OCI-M2 (cell line): ENCODE measurements at regions not wholly inside any gene's neighbourhood (a gene's known extent, or its start where the extent isn't known, plus 50 kb on each side); places are given as distances from the start of the nearest gene placed in this dataset.
"Not testable (repeated sequence)": the region's sequence is repeated elsewhere in the genome, so short reads cannot be mapped to it uniquely, and the experiment has no call there.

Experiments
- DNase-seq: peaks from one replicate; lab custom pipeline; 2025; ENCODE audit not compliant: unreplicated experiment; lab: John Stamatoyannopoulos, UW

DNA sequence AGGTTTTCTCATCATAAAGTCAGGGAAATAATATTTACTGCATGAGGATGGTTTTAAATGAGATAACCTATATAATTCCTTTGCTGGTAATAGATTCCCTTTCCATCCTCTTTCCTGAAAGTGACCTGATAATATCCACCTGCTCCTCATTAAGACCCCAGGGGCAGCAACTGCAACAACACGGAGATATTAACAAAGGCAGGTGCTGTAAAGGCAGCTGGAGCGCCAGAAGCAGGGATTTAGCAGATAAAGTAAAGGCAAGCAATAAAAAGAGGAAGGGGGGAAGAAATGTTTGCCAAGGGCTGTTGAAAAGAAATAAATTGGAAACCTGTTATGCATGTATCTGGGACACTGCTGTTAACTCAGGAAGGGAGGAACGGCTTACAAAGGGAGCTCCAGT, 472.6 kb upstream of the KLHL29 start:
- no peak for DNase-seq

DNA sequence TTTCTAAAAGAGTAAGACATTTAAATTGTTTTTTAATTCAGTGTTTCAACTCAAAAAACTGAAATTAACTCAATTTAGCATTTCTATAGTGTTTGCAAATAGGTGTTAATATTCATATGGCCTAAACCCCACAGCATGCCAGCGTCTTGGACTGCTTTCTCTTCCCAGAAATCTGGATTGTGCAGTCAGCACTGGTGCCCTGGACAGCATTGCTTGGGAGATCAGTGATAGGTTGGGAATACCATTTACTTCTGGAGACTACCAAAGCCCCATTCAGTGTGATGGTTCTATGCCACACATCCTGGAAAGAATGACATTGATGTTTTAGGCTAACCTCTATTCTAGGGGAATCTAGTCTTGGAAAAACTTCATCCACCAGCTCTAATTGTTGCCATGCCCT, 455.0 kb upstream of the KLHL29 start:
- DNase-seq = no peak

DNA sequence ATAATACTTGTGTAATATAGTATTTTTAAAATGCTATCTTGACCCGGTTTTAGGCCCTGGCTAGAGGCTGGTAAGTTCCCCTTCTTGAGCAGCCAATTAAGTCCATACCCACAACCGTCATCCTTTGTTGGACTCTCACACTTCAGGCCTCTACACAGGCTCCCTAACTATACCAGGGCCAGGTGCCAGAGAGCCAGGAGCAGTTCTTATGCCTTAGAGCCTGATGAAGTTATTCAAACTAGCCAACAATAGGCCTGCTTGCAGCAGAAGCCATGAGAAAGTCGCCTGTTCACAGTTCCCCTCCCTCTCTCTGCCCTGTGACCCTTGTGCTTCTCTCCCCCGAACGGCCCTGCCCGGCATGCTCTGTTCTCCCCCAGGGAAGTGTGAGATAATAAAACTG, 454.2 kb upstream of the KLHL29 start:
- no peak for DNase-seq

DNA sequence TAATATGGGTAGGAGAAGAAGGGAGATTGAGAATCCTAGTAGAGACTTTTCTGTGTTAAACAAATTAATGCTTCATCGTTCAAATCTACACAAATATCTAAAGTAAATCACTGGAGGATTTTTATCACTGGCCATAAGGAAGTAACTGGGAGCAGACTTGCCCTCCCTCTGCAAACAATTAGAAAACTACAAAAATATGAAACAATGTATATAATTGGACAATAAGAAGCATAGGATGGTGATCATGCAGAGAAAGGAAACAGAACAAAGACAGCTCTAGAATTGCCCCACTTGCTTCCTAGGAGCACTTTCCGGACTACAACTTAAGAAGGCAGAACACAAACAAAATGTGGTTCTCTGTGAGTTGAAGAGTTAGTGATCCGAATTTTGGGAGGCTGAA, 452.7 kb upstream of the KLHL29 start:
- no peak for DNase-seq

DNA sequence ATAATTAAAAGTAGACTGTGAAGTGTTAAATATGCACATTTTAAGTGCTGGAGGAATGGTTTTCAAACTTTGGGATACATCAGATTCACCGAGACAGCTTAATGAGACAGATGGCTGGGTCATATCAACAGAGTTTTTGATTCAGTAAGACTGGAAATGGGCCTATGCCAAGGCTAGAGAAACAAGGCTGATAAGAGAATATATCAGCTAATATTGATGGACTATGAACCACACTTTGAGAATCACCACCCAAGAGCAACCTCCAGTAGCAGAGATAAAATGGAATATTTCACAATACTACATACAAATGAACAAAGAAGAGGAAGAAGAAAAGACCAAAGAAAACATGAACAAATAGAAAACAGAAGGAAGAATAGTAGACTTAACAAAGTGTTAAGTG, 450.2 kb upstream of the KLHL29 start:
- no peak for DNase-seq

DNA sequence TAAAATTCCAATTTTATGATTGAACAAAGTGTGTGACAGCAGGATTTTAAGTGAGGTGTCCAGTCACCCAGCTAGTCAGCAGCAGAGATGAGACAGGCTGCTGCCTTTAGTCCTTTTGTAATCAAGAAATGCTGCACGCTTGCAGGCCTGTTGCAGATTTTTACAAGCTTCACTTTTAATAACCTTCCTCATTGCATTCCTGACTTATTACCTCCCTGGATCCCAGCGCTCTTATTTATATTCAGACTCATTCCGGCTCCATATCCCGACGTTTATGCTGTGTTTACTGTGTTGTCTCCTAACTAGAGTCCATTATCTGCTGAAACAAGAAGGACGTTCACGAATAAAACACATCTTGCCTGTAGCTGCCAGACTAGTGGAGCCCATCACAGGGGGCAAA, 442.5 kb upstream of the KLHL29 start:
- no peak for DNase-seq

DNA sequence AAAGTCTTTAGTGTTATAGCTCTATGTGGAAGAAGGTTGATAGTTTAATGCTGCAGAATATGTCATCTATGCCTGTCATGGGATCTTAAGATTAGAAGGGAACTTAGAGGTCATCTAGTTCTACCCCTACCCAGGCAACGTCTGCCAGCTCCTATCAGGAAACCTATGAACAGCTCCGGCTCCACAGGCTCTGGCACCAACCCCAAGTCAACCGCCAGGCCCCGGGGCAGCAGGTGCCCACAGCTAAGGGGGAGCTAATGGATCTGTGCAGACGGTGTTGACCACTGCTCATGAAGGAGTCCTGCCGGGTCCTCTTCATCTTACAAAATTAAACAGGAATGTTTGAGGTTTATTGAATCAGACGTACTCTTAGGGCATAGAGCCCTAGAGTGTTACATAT, 440.8 kb upstream of the KLHL29 start:
- no peak for DNase-seq

DNA sequence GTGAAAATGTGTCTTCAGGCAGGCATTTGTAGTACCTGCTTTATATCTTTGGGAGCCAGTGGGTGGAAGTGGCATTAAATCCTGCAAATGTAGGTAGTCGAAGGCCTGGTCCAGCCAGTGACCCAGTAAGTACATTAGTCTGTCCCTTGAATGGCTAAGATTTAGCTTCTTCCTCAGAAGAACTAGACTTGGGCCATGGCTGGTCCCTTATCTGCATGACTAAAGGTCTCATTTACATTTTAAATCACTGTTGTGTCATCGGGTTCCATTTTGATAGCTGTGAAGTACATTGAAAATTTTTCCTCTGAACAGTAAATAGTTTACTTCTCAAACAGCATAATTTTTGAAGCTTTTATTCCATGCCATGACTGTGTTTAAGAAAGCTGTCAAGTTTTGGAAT, 438.4 kb upstream of the KLHL29 start:
- no peak for DNase-seq

DNA sequence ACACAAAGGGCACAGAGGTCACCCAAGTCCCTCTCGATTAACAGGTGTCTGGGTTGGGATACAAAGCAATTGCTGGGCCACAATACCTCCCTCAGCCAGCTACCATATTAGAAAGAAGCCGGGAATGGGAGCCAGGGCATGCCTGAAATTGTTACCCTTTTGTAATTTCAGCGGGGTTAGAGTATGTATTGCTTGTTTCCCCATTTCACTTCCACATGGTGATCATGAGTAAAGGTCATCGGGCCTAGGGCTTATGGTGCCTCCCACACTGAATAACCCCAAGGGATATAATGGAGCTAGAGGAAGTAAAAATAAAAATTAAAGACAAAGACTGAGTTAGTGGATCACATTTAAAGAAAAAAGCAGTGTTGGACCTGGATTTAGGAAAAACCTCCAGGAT, 437.2 kb upstream of the KLHL29 start:
- no peak for DNase-seq

DNA sequence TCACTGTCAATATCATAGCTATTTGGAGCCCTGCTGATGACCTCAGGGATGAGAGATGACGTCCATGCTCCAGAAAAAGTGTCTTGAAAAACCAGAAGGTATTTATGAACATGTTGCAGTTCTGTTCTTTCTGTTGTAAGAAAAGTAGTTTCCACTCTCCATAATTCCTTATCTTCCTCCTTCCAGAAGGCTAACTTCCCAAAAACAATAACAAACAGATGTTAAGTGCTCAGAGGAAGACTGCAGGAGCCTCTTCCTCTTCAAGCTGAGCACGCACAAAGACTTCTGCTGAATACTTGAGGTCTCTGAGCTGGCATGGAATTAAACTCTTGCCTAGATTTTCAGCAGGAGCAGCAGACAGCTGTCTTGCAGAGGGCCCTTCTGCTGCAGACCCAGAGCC, 434.5 kb upstream of the KLHL29 start:
- no peak for DNase-seq

DNA sequence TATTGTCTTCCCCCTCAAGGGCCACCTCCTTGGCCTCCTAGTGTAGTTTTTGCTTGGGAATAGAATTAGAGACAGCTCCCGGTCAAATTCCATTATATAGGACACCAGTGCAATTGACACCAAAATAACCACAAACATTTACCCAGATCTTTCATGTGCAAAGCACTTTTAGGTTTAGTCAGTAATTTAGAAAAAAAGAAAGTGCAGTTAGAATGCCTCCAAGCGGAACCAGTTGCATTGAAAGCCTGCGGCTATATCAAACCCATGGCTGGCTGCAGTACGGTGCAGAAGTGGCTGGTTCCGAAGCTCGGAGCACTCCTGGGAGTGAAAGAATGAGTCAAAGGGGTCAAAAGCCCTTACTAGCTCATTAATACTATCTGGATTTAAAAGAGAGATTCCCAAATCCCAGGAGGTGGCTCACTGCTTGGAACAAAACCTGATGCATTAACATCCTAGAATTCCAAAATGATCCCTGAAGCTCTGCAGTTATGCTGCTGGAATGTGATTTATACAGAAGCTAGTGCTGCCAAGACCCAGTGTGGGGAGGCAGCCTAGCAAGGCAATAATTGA, 432.2 kb upstream of the KLHL29 start:
- DNase-seq = no peak

DNA sequence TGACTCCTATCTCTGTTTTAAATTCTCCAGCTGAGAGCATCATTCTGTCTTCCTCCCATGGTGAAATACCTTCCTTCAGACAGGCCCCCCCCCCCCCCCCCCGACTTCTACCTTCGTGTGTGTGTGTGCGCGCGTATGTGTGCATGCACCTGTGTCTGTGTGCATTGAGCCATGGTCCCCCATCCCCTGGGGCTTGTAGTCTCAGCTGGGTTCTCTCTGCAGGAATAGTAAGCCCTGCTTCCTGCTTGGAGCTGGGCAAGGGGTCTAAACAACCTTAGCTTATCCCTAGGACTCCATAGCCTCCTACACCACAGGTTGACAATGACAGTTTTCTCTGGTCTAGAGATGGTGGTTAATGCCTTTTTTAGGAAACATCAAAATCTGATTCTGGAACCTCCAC, 427.5 kb upstream of the KLHL29 start:
- DNase-seq = no peak

DNA sequence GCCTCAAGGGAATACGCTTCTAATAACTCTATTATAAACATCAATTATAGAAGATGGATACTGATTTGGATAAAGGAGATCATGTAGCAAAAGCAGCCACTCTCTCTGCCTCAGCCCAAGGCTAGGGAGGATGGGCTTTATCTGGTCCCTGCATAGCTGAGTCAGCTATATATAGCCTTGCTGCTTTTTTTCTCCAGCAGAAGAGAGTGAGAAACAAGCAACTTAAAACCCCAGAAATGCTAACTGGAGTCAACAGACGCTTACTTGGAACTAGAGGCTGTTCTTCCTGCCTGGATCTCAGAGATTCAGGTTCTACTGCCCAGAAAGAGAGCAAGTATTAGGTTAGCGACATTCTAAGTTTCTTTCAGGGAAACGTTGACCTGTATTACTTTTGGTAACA, 426.7 kb upstream of the KLHL29 start:
- DNase-seq = no peak

DNA sequence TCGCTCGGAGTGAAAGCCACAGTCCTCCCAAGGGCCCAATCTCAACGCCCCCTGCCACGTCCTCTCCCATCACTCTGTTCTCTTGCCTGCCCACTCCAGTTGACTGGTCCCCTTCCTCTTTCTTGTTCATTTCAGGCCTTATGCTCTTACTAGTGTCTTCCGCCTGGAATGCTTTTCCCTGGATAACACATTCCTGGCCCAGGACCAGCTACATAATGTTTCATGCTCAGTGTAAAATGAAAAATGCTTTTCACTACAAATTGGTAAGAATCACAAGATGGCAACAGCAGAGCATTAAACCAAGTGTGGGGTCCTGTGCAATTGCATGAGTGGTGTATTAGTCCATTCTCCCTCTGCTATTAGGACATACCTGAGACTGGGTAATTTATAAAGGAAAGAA, 417.2 kb upstream of the KLHL29 start:
- DNase-seq = no peak

DNA sequence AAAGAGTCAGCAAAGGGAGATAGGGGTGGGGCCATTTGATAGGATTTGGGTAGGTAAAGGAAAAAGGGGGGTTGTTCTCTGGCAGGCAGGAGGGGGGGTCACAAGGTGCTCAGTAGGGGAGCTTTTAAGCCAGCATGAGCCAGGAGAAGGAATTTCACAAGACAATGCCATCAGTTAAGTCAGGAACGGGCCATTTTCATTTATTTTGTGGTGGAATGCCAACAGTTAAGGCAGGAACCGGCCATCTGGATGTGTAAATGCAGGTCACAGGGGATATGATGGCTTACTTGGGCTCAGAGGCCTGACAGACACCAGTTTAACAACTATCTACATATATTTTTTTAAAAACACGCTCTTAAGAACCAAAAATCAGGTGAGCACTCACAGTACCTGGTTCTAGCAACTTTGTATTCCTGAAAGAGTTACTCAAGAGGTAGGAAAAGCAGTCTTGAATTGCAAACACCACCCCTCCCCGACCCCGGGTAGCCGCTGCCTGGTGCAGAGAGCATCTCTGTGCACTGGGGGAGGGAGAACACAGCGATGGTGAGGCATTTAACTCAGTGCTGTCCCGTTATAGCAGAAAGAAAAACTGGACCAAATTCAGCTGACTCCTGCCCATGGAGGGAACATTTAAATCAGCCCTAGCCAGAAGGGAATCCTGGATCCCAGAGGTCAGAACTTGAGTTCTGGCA, 414.5 kb upstream of the KLHL29 start:
- no peak for DNase-seq

DNA sequence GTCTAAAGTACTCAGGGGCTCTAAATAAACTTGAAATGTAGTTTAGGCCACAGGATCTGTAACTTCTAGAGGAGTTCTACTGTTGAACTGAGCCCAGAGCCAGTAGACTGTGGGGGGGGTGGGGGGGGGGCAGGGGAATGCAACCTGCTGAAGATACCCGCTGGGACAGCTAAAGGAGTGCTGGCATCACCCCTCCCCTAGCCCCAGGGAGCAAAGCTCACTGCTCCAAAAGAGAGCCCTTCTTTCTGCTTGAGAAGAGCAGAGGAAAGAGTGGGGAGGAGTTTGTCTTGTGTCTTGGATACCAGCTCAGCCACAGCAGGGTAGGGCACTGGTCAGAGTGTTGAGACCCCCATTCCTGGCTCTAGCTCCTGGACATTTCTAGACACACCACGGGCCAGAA, 414.0 kb upstream of the KLHL29 start:
- no peak for DNase-seq

DNA sequence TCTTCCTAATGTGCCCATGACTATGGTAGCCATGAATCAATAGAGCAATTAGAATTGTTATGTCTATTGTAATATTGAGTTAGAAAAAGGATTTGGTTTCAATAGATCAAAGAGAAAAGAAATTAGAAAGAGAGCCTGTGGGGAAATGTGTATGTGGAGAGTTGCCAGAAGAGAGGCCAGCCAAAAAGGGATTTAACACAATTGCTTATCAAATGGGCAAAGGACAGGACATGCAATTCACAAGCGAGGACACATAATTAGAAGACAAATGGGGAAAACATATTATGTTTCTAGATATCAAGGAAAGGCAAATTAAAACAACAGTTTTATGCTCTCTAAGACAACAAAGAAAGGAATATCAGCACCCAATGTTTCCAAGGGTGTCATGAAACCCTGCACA, 403.2 kb upstream of the KLHL29 start:
- no peak for DNase-seq

DNA sequence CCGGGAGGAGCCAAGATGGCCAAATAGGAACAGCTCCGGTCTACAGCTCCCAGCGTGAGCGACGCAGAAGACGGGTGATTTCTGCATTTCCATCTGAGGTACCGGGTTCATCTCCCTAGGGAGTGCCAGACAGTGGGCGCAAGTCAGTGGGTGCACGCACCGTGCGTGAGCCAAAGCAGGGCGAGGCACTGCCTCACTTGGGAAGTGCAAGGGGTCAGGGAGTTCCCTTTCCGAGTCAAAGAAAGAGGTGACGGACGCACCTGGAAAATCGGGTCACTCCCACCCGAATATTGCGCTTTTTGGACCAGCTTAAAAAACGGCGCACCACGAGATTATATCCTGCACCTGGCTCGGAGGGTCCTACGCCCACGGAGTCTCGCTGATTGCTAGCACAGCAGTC, 400.8 kb upstream of the KLHL29 start:
- DNase-seq = not testable (repeated sequence)

DNA sequence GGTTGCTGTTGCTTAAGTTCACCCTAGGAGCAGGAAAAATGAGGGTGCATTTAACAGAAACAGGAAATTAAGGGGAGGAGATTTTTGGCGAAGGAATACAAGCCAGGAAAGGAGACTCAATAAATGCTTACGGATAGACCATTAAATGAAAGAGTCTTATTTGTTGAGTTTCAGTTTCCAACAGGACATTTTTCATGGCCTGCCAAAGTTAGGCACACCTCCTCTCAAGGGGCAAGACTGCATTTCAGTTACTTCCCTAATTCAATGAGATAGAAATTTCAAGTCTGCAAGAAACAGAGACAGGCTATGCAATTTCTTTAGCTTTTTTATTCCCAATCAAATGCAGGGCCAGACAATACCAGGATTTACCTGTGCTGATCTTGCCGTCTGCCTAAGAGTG, 394.7 kb upstream of the KLHL29 start:
- DNase-seq = no peak

DNA sequence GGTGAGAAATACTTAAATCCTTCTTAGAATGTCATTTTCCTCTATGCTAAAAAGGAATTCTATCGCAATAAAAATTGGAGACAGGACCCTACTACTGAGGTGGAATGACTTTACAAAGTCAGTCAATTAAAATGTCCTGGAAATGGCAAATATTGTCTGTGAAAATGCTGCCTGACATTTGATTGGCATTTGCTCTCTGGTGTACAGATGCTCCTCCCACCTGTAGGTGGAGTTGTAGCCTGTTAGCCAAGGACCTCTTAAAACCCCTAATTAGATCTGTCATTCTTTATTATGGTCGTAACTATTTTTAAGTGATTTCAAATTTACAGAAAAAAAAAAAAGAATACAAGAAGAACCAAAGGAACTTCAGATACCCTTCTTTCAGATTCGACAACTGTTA, 393.1 kb upstream of the KLHL29 start:
- no peak for DNase-seq

DNA sequence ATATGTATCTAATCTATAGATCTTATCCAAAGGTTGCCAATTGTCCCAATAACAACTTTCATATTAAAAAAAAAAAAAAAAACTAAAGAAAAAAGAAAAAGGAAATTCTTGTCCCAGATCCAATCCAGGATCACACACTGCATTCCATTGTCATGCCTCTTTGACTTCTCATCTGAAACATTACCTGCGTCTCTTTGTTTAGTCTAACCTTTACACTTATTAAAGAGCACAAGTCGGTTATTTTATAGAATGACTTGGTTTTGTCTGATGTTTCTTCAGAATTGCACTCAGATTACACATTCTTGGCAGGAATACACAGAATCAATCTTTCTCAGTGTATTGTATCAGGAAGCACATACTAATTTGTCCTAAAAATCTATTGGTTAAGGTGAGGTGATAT, 392.5 kb upstream of the KLHL29 start:
- no peak for DNase-seq

DNA sequence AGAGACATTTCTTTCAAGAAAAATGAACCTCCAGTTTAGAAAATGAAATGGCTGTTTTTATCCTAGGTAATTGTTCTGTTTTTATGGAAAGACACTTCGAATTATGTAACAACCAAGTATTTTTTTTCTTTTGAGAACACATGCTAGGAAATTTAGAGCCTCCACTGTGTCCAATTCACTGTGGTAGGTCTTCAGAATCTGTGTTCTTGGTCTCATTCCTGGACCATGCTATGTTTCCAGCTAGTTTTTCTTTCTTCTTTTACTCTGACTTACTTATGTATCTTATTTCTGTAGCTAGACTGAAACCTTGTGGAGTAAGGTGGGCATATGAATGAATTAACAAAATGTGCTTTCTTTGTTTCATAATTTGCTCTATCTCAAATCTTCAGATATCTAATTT, 391.7 kb upstream of the KLHL29 start:
- no peak for DNase-seq

DNA sequence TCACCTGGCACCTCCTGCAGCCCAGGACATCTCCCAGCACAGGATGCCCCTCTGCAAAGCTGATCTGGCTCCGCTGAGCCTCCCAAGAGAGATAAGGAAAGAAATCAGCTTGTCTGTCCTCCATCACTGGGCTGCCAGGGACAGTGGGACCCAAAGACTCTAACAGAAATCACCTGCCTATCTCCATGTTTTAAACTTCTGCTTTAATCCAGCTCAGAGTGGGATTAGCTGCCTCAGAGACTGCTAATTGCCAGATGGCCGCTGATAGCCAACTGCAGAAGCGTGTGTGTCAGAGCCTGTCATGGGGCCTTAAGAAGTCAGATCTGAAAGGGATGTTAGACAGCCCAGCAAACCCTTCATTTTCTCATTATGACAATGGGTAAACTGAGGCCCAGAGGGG, 389.4 kb upstream of the KLHL29 start:
- DNase-seq = no peak
